Ovary (tissue), 3 donors: ENCODE measurements at regions not wholly inside any gene's neighbourhood (a gene's known extent, or its start where the extent isn't known, plus 50 kb on each side); places are given as distances from the start of the nearest gene placed in this dataset.
"Not testable (repeated sequence)": the region's sequence is repeated elsewhere in the genome, so short reads cannot be mapped to it uniquely, and the experiment has no call there.

Experiments
- POLR2A ChIP-seq: fragments of 450-650 bp; IDR thresholded peaks from one replicate; pipeline ENCODE4 v1.6.1; 2017; ENCODE audit warnings: antibody characterized with exemption, mild to moderate bottlenecking, moderate library complexity
- TF ChIP-seq, protein P1 (sequence below), 3 donors: fragments of 450-650 bp in 2 of 3; fragments of 200-600 bp in 1 of 3; IDR thresholded peaks; one replicate each; pipeline versions ENCODE4 v1.5.1 to v1.8.0; 2016 to 2022; ENCODE audit warnings: antibody characterized with exemption in 3 of 3, mild to moderate bottlenecking in 1 of 3
- donor health status: DM: no; HTN: no; CAD: no.

DNA sequence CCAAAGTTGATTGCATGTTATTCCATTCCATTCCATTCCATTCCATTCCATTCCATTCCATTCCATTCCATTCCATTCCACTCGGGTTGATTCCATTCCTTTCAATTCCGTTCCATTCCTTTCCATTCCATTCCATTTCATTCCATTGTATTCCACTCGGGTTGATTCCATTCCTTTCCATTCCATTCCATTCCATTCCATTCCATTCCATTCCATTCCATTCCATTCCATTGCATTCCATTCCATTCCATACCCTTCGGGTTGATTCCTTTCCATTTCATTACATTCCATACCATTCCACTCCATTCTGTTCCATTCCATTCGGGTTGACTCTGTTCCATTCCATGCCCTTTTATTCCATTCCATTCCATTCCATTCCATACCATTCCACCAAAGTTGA is 140.8 kb downstream of the CWH43 start:
- TF ChIP-seq, protein P1, sequence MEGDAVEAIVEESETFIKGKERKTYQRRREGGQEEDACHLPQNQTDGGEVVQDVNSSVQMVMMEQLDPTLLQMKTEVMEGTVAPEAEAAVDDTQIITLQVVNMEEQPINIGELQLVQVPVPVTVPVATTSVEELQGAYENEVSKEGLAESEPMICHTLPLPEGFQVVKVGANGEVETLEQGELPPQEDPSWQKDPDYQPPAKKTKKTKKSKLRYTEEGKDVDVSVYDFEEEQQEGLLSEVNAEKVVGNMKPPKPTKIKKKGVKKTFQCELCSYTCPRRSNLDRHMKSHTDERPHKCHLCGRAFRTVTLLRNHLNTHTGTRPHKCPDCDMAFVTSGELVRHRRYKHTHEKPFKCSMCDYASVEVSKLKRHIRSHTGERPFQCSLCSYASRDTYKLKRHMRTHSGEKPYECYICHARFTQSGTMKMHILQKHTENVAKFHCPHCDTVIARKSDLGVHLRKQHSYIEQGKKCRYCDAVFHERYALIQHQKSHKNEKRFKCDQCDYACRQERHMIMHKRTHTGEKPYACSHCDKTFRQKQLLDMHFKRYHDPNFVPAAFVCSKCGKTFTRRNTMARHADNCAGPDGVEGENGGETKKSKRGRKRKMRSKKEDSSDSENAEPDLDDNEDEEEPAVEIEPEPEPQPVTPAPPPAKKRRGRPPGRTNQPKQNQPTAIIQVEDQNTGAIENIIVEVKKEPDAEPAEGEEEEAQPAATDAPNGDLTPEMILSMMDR (IDR thresholded peaks at IDR 0.05) = not testable (repeated sequence)
- not testable (repeated sequence) for TF ChIP-seq POLR2A
